ENCODE measurements at regions not wholly inside any gene's neighbourhood (a gene's known extent, or its start where the extent isn't known, plus 50 kb on each side); places are given as distances from the start of the nearest gene placed in this dataset.

GRCh38 chr11:16613512-16614381 is 124.7 kb upstream of the C11orf58 start:
- intact Hi-C loops (cut with DNase I; ENCODE audit: low total_unique reads): no loop called here

DNA sequence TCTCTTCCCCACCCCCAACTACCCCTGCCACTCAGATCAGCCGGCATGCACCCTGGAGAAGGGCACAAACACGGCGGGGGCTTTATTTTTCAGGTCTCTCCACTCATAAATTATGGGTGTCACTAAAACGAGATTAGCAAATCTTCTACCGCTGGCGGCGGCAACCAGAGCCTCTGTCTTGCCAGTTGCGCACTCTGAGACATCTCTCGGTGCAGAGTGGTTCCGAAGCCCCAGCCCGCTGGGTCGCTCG is 125.3 kb upstream of the C11orf58 start:
- intact Hi-C loops (cut with DNase I; ENCODE audit: low total_unique reads): no loop called here
- H3K4me3 ChIP-seq: peak overlapping the region in 7 of 8 donors; percentile 25 to 67 (median 33)
- TF ChIP-seq CTCF (IDR thresholded peaks at IDR 0.05 in 8 of 11, conservative IDR thresholded peaks at IDR 0.05 in 3 of 11) (no peak), POLR2AphosphoS5 (IDR thresholded peaks at IDR 0.05) (no peak), POLR2A (IDR thresholded peaks at IDR 0.05) (no peak)
- no peaks in the 10 kb centered on the region for H3K36me3 ChIP-seq
- no peak overlapping the region for H3K27ac ChIP-seq
- no peak for DNase-seq
- peaks cover 0 to 4% (median 0%) of the 10 kb centered on the region in 8 donors for H3K9me3 ChIP-seq
- peaks cover 4 to 100% (median 71%) of the 10 kb centered on the region in 7 donors for H3K27me3 ChIP-seq (replicated peaks in 1 of 7)
- H3K4me1 ChIP-seq: peaks cover 0 to 33% (median 18%) of the 10 kb centered on the region in 6 donors
- 1 to 5% (median 2%) methylated on average over 7 to 13 of the region's 13 CpGs for WGBS, 5 donors

More at GRCh38 chr11:16613512-16614381, 124.7 kb upstream of the C11orf58 start:
- WGBS, 5 donors: 1 to 8% (median 2%) methylated on average over 21 to 65 of the region's 65 CpGs
- Histone ChIP-seq H3K27ac (peak overlapping the region in 4 of 8 donors; percentile 9 to 35 (median 29)), H3K4me3 (peak overlapping the region in 7 of 8 donors; percentile 25 to 67 (median 33)), H3K4me1 (peaks cover 0 to 33% (median 18%) of the 10 kb centered on the region in 6 donors), H3K36me3 (no peaks in the 10 kb centered on the region), H3K9me3 (peaks cover 0 to 4% (median 0%) of the 10 kb centered on the region in 8 donors), H3K27me3 (replicated peaks in 1 of 7) (peaks cover 4 to 98% (median 65%) of the 10 kb centered on the region in 7 donors)
- DNase-seq: peak; percentile 90
- TF ChIP-seq POLR2A (IDR thresholded peaks at IDR 0.05): no peak
- TF ChIP-seq CTCF (IDR thresholded peaks at IDR 0.05 in 8 of 11, conservative IDR thresholded peaks at IDR 0.05 in 3 of 11): peak; percentile 49 to 92 (median 78)
- peak; percentile 13 to 54 (median 51) for TF ChIP-seq POLR2AphosphoS5 (IDR thresholded peaks at IDR 0.05)

DNA sequence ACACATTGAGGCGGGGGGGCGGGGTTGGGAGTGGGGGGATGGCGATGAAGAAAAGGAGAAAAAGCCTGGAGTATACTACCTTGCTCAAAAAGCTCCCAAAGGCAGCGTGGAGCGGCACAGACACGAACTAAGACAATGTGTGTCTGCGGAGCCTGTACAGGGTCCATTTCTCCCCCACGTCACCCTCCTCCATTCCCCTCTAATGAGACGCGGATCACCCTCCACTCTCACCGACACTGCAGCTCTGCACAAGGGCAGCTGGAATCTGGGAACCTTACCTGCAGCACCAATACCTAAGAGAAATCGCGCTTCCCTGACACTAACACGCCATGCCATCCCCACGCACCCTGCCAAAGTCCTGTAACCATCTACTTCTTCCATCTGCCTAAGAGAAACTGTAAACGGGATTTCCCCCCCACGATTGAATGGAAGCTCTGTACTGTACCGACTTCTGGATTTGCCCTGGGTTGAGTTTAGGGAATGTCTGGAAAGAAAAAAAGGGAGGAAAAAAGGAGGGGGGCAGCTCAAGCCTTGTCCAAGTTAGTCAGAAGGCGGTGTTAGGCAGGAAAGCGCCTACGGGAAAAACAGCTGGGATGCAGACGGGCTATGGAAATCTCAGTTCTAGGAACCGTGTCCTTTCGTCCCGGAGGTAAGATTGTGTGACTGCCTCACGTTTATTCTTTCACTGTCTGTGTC is 125.7 kb upstream of the C11orf58 start:
- peak overlapping the region in 7 of 8 donors; percentile 25 to 67 (median 33) for H3K4me3 ChIP-seq
- peaks cover 4 to 100% (median 76%) of the 10 kb centered on the region in 7 donors for H3K27me3 ChIP-seq (replicated peaks in 1 of 7)
- TF ChIP-seq CTCF (IDR thresholded peaks at IDR 0.05 in 8 of 11, conservative IDR thresholded peaks at IDR 0.05 in 3 of 11) (no peak), POLR2A (IDR thresholded peaks at IDR 0.05) (no peak), POLR2AphosphoS5 (IDR thresholded peaks at IDR 0.05) (no peak)
- H3K27ac ChIP-seq: no peak overlapping the region
- WGBS, 5 donors: 4 to 6% (median 6%) methylated on average over 26 of the region's 26 CpGs
- peaks cover 0 to 4% (median 0%) of the 10 kb centered on the region in 8 donors for H3K9me3 ChIP-seq
- no peaks in the 10 kb centered on the region for H3K36me3 ChIP-seq
- intact Hi-C loops (cut with DNase I; ENCODE audit: low total_unique reads): no loop called here
- DNase-seq: no peak
- H3K4me1 ChIP-seq: peaks cover 0 to 37% (median 20%) of the 10 kb centered on the region in 6 donors

Data from spleen (tissue), 11 donors.